ENCODE measurements at regions not wholly inside any gene's neighbourhood (a gene's known extent, or its start where the extent isn't known, plus 50 kb on each side); places are given as distances from the start of the nearest gene placed in this dataset.

- no peak for DNase-seq (ENCODE audit: low read depth, low spot score)
- H3K27ac ChIP-seq, result no peak overlapping the region
Observed at GRCh38 chr12:127745469-127746212, 521.3 kb upstream of the TMEM132C start.

DNA sequence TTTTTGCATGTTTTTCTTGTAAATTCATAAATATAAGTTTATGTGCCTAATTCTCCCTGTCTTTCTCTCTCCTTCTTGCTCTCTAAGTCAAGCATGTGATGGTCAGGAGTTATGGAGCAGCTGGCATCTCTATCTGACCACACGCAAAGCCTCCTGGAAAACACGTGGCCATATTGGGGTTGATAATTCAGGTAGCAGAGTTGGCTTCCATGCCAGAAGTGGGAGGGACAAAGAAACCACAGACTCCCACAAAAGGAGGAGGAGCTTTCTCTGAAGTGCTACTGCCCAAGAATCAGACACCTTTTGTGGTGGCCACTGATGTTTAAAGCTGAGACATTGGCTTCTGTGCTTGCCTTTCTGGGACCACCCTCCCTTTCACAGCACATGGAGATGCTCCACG, 517.6 kb upstream of the TMEM132C start:
- no peak for DNase-seq (ENCODE audit: low read depth, low spot score)

GRCh38 chr12:127750076-127750840, 516.7 kb upstream of the TMEM132C start:
- no peak for DNase-seq (ENCODE audit: low read depth, low spot score)
- H3K27ac ChIP-seq, result no peak overlapping the region

More for the DNA sequence above, 517.6 kb upstream of the TMEM132C start:
- no peak overlapping the region for H3K27ac ChIP-seq

- DNase-seq (ENCODE audit: low read depth, low spot score), result no peak
- H3K27ac ChIP-seq, result no peak overlapping the region
Observed at GRCh38 chr12:127752802-127753201, 514.2 kb upstream of the TMEM132C start.

DNA sequence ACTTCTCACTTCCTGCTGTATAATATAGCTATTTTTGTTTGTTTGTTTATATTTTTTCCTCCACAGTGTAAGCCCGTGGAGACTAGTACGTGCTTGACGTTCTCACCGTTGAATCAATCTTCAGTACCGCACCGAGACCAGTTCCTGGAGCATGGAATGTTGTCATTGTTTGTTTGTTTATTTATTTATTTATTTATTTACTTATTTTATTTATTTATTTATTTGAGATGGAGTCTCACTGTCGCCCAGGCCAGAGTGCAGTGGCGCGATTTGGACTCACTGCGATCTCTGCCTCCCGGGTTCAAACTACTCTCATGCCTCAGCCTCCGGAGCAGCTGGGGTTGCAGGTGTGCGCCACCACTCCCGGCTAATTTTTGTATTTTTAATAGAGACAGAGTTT, 506.6 kb upstream of the TMEM132C start:
- no peak for DNase-seq (ENCODE audit: low read depth, low spot score)
- no peak overlapping the region for H3K27ac ChIP-seq

DNA sequence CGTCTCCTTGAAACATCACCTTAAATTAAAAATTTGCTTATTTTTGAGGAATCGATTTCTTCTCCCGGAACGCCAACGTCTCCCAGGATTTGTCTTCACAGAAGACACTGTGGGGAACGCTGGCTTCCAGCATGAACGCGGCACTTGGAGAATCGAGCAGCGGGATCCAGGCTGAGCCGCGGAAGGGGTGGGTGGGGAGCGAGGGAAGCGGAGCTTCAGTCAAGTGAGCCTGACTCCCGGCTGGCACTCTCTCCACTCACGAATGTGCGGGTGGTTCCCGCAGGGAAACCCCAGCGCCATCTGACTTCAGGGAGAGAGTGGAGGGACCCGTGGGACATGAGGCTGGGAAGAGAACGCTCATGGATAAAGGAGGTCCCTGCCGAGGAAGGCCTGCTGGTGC, 506.0 kb upstream of the TMEM132C start:
- no peak for DNase-seq (ENCODE audit: low read depth, low spot score)
- no peak overlapping the region for H3K27ac ChIP-seq

DNA sequence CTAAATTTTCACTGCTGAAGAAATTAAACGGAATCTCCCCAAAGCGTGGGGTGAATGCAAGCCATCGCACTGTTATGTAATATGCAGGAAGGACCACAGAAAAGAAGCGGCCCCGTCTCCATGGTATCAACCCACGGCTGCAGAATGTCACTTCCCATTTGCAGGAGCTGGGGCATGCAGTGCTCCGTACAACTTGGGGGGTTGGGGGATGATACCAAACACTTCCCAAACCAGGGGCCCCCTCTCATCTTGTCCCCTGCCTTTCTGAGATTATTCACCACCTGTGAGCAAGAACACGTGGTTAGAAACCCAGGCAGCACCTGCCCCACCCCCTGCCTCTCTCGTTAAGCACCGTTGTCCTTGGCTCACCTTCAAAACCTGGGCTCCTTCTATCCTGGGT, 505.1 kb upstream of the TMEM132C start:
- DNase-seq (ENCODE audit: low read depth, low spot score), result no peak
- no peak overlapping the region for H3K27ac ChIP-seq

GRCh38 chr12:127767656-127768055, 499.3 kb upstream of the TMEM132C start:
- no peak overlapping the region for H3K27ac ChIP-seq
- no peak for DNase-seq (ENCODE audit: low read depth, low spot score)

DNA sequence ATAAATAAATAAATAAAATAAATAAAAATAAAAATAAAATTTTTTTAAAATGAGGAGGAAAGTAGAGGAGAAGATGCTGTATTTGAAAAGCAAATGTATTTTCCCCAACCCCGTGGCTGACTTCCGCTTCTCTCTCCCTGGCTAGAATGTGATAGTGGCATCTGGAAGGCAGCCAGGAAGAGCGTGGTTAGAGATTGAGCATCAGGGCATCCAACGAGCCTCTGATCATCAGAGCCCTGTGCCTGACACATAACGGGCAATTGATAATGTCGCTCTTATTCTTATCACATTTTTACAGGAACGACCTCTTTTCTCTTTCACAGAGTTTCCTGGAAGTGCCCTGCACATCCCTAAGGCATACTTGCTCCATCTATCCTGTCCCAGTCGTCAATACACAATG, 496.9 kb upstream of the TMEM132C start:
- DNase-seq (ENCODE audit: low read depth, low spot score), result no peak
- no peak overlapping the region for H3K27ac ChIP-seq

DNA sequence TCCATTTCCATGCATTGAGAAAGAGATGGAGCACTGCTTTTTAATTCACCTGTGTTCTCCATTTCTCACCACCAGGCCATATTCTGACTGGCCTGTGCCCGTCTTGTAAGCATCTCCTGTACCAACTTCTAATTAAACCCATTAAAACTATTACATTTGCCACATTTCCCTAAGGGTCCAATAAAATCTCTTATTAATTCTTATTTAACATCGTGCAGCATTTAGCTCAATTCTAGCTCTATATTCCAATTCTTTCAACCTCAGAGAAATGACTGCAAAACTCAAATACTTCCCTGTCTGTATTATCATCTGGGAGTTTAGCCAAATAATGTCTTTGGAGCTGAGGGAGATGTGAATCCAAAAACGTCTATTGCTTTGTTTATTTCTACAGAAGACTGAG, 495.4 kb upstream of the TMEM132C start:
- H3K27ac ChIP-seq, result no peak overlapping the region
- DNase-seq (ENCODE audit: low read depth, low spot score), result no peak

DNA sequence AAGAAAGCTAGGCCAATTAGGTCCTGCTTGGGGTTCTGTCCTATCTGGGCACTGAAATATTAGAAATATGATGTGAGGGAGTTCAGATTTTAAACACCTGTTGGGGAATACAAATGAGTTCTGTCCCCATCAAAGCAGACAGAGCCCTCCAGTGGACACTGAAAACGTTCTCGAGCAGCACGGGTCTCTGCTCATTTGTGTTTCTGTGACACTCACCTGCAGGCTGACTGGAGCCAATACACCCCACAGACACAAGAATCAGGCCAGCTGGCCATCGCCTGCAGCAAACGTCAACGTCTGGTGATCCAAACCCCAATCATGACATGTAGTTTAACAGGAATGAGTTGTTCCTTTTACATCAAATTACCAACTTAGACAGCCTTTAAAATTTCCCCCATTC, 493.4 kb upstream of the TMEM132C start:
- no peak for DNase-seq (ENCODE audit: low read depth, low spot score)
- H3K27ac ChIP-seq, result no peak overlapping the region

GRCh38 chr12:127774828-127775227, 492.1 kb upstream of the TMEM132C start:
- no peak overlapping the region for H3K27ac ChIP-seq
- DNase-seq (ENCODE audit: low read depth, low spot score), result no peak

DNA sequence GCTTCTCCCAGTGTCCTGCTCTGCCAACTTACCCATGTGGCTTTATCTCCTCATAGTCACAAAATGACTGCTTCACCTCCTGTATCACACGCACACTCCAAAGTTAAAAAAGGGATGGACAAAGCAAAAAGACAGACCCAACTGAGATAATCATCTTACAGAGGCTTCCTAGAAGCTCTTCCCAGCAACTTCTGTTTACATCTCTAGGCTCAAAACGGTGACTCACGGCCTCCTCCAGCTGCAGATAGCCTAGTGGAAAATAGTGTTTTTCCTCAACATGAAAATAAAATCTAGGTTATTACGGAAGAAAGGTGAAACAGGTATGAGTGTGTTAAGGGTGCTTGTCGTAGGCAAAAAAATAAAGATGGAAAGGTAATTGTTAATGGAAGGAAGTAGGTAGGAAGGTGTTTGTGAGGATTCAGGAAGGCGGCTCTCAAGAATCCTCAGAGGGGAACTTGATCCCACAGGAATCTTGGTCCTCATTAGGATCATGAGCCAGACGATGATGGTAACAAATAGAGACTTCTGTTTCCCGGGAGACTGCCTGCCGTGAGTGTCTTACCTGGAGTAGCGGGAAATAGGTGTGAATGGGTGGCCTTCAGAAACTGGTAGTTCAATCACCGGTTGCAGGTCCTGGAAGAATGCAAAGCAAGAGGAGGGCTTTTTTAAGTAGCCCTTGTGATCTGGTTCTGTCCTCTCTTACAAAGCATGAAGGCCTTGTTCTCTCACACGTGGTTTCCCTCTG, 487.5 kb upstream of the TMEM132C start:
- no peak for DNase-seq (ENCODE audit: low read depth, low spot score)
- no peak overlapping the region for H3K27ac ChIP-seq

GRCh38 chr12:127780881-127781280, 486.1 kb upstream of the TMEM132C start:
- H3K27ac ChIP-seq, result no peak overlapping the region
- no peak for DNase-seq (ENCODE audit: low read depth, low spot score)

GRCh38 chr12:127781336-127781735, 485.6 kb upstream of the TMEM132C start:
- H3K27ac ChIP-seq, result no peak overlapping the region
- no peak for DNase-seq (ENCODE audit: low read depth, low spot score)

GRCh38 chr12:127785540-127785939, 481.4 kb upstream of the TMEM132C start:
- no peak overlapping the region for H3K27ac ChIP-seq

GRCh38 chr12:127785986-127786590, 480.9 kb upstream of the TMEM132C start:
- no peak overlapping the region for H3K27ac ChIP-seq
- DNase-seq (ENCODE audit: low read depth, low spot score), result no peak

More at GRCh38 chr12:127785540-127785939, 481.4 kb upstream of the TMEM132C start:
- no peak for DNase-seq (ENCODE audit: low read depth, low spot score)

DNA sequence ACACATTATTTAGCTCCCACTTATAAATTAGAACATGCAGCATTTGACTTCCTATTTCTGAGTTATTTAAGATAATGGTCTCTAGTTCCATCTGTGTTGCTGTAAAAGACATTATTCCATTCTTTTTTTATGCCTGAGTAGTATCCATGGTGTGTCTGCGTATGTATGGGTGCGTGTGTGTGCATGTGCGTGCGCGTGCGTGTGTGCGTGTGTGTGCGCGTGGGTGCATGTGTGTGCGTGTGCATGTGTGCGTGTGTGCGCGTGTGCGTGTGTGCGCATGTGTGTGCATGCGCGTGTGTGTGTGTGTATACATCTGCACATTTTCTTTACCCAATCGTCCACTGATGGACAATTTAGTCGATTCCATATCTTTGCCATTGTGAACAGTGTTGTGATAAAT, 479.4 kb upstream of the TMEM132C start:
- DNase-seq (ENCODE audit: low read depth, low spot score), result no peak
- H3K27ac ChIP-seq, result no peak overlapping the region

DNA sequence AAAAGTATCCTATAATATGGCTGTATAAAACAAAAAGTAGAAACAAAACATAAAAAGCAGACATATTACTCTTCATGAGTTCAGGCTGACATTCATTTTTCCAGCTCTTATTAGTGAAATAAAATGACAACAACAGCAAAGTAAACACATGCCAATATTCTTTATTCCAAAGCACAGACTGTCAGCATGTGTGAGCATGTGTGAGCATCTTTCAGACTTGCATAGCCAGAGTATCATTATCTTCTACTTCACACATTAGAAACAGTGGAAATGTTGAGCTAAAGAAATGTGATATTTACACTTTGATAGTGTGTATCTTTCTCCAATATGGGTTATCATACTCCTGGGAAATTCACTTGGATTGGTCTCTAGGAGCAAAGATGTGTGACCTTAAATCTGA, 476.6 kb upstream of the TMEM132C start:
- no peak for DNase-seq (ENCODE audit: low read depth, low spot score)
- no peak overlapping the region for H3K27ac ChIP-seq

DNA sequence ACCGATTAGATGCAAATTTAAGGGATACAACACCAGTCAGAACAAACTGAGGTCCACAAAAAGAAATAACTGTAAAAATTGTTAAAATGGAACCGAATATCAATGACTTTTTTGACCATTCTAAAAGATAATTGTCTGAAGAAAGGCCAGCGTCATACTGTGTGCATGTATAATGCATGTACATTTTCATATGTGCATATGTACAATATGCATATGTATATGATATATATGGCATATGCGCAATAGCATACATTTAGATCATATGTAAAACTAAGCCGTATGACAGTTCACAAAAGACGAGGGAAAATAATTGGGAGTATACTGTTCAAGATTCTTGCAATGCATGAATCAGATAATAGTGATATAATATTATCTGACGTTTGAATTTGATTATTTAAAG, 475.8 kb upstream of the TMEM132C start:
- no peak overlapping the region for H3K27ac ChIP-seq
- DNase-seq (ENCODE audit: low read depth, low spot score), result no peak

DNA sequence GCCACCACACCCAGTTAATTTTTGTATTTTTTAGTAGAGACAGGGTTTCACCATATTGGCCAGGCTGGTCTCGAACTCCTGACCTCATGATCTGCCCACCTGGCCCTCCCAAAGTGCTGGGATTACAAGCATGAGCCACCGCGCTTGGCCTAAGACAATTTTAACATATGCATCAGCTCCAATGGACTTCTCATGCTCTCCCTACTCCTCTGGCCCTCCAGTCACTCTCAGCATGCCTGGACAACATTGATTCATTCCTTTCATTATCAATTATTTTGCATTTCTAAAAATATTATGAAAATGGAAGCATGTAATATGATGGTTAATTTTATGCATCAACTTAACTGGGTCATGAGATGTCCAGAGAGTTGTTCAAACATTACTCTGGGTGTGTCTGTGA, 469.1 kb upstream of the TMEM132C start:
- no peak for DNase-seq (ENCODE audit: low read depth, low spot score)
- no peak overlapping the region for H3K27ac ChIP-seq
